Left colon (tissue), 2 donors: ENCODE measurements at regions not wholly inside any gene's neighbourhood (a gene's known extent, or its start where the extent isn't known, plus 50 kb on each side); places are given as distances from the start of the nearest gene placed in this dataset.

Experiments
- ATAC-seq: fragments of 200-7000 bp; cut with Tn5 transposase; one replicate; pipeline ENCODE4 v1.9.1; 2020; ENCODE audit warnings: mild to moderate bottlenecking, moderate library complexity
- DNase-seq, 2 donors: peaks; one replicate each; pipeline ENCODE4 v3.0.0-alpha.2; 2020
- intact Hi-C, 2 donors: fragments of 100-400 bp; cut with DNase I in 1 of 2; cut with micrococcal nuclease in 1 of 2; formaldehyde crosslinking; loops; one replicate each; pipeline versions ENCODE4 v1.11.2 to v1.14.0; 2022; cut with DNase I, micrococcal nuclease
- donor health status: DM: no; HTN: no; CAD: no.
- donor health status: DM: yes; HTN: yes; CAD: no.

GRCh38 chr20:19885939-19886660, 128.0 kb downstream of the RIN2 start:
- ATAC-seq (peak; percentile 38), DNase-seq (peak; percentile 69 to 74)
- intact Hi-C loops: no loop called here

- ATAC-seq (peak; percentile 19), DNase-seq (no peak)
- intact Hi-C loops: no loop called here
Measured at GRCh38 chr20:19886661-19887288, 128.7 kb downstream of the RIN2 start.

GRCh38 chr20:19887556-19888268, 129.4 kb upstream of the NAA20 start:
- DNase-seq (no peak), ATAC-seq (no peak)
- intact Hi-C loops: no loop called here

- intact Hi-C loops: no loop called here
- DNase-seq (peak; percentile 45 to 49), ATAC-seq (peak; percentile 9)
Measured at GRCh38 chr20:19888269-19888671, 128.9 kb upstream of the NAA20 start.

- peak; percentile 42 for ATAC-seq
- intact Hi-C loops: no loop called here
- peak; percentile 52 to 56 for DNase-seq
Measured at GRCh38 chr20:19889011-19889953, 127.9 kb upstream of the NAA20 start.

- ATAC-seq (peak; percentile 66), DNase-seq (no peak)
- intact Hi-C loops: no loop called here
Measured at GRCh38 chr20:19890445-19891051, 126.6 kb upstream of the NAA20 start.

- no peak for DNase-seq
- no peak for ATAC-seq
- intact Hi-C loops: no loop called here
Measured at GRCh38 chr20:19893356-19893755, 123.8 kb upstream of the NAA20 start.

- ATAC-seq (no peak), DNase-seq (no peak)
- intact Hi-C loops: no loop called here
Measured at GRCh38 chr20:19895761-19896160, 121.4 kb upstream of the NAA20 start.

GRCh38 chr20:19897891-19898290, 119.3 kb upstream of the NAA20 start:
- no peak for ATAC-seq
- intact Hi-C loops: no loop called here
- no peak for DNase-seq

- intact Hi-C loops: no loop called here
- DNase-seq (no peak), ATAC-seq (peak; percentile 29)
Measured at GRCh38 chr20:19901226-19901625, 115.9 kb upstream of the NAA20 start.

GRCh38 chr20:19903168-19903811, 113.9 kb upstream of the NAA20 start:
- DNase-seq (peak; percentile 49 to 75), ATAC-seq (peak; percentile 68)
- intact Hi-C loops: no loop called here

- DNase-seq: no peak
- ATAC-seq: no peak
- intact Hi-C loops: no loop called here
Measured at GRCh38 chr20:19907326-19908056, 109.7 kb upstream of the NAA20 start.

- intact Hi-C loops: no loop called here
- DNase-seq: no peak
- ATAC-seq: no peak
Measured at GRCh38 chr20:19908576-19908975, 108.6 kb upstream of the NAA20 start.

GRCh38 chr20:19909725-19910124, 107.4 kb upstream of the NAA20 start:
- DNase-seq (peak; percentile 42 to 63), ATAC-seq (peak; percentile 61)
- intact Hi-C loops: no loop called here

GRCh38 chr20:19911810-19912382, 105.3 kb upstream of the NAA20 start:
- intact Hi-C loops: no loop called here
- DNase-seq (no peak), ATAC-seq (no peak)

GRCh38 chr20:19913349-19913748, 103.8 kb upstream of the NAA20 start:
- intact Hi-C loops: no loop called here
- ATAC-seq (no peak), DNase-seq (no peak)

GRCh38 chr20:19913927-19914614, 103.1 kb upstream of the NAA20 start:
- DNase-seq (no peak), ATAC-seq (no peak)
- intact Hi-C loops: no loop called here
